ENCODE measurements at regions not wholly inside any gene's neighbourhood (a gene's known extent, or its start where the extent isn't known, plus 50 kb on each side); places are given as distances from the start of the nearest gene placed in this dataset.

DNA sequence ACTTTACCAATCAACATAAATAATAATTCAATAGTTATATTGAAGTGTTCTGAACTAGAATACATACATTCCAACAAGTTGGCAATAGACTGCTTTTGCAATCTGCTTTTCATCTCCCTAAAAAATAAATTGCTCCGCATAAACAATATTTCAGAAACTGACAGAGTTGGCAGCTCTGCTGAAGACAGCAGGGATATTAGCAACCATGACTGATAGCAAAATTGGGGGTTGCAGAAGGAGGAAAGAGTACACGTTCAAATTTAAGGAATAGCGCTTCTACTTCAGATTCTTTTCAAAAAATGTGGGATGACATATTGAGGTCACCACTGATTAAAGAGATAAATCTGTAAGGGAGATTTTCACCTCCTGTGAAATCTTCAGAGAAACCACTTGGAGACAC lies 521.2 kb downstream of the DTWD2 start:
- POLR2A ChIA-PET, result no interaction called here
- no peak overlapping the region for H2AFZ ChIP-seq (ENCODE audit: low read depth, low read length)
- H3K79me2 ChIP-seq (ENCODE audit: control insufficient read depth, insufficient read depth, low read length), result no peaks in the 10 kb centered on the region
- H3K27ac ChIP-seq (ENCODE audit: insufficient read depth, low read depth, low read length), result no peak overlapping the region
- no peak for FAIRE-seq
- no peaks in the 10 kb centered on the region for H3K9me1 ChIP-seq (replicated peaks; ENCODE audit: control insufficient read depth, extremely low read depth, insufficient read depth, low read length)
- no peak overlapping the region for H3K9ac ChIP-seq (replicated peaks; ENCODE audit: extremely low read depth, insufficient read depth, low read length)
- intact Hi-C loops (cut with micrococcal nuclease), result no loop called here
- BruUV-seq (replicated peaks), result no TSS peak
- no peaks in the 10 kb centered on the region for H3K36me3 ChIP-seq (ENCODE audit: control insufficient read depth in 2 of 2, extremely low read depth in 1 of 2, insufficient read depth in 2 of 2, low read length in 2 of 2)
- H3K9me3 ChIP-seq (replicated peaks; ENCODE audit: control insufficient read depth, insufficient read depth, low read length), result peaks cover 4% of the 10 kb centered on the region
- no peaks in the 10 kb centered on the region for H4K20me1 ChIP-seq (replicated peaks; ENCODE audit: control insufficient read depth, extremely low read depth, insufficient read depth, low read length)
- no peaks in the 10 kb centered on the region for H3K27me3 ChIP-seq (ENCODE audit: control insufficient read depth in 2 of 2, insufficient read depth in 2 of 2, low read length in 2 of 2)
- no peak overlapping the region for H3K4me3 ChIP-seq (replicated peaks in 1 of 3; ENCODE audit: insufficient read depth in 1 of 3, low read depth in 1 of 3, low read length in 3 of 3)
- CTCF ChIA-PET, result no interaction called here
- no peak for DNase-seq (ENCODE audit: low read depth, low spot score)
- no peaks in the 10 kb centered on the region for H3K4me1 ChIP-seq (ENCODE audit: control insufficient read depth, extremely low read depth, insufficient read depth, low read length)
- TF ChIP-seq MYC (IDR thresholded peaks at IDR 0.05; ENCODE audit: low read depth, low read length) (no peak), JUN (IDR thresholded peaks at IDR 0.05; ENCODE audit: borderline replicate concordance, insufficient read depth, insufficient read length, low read depth) (no peak), POLR2AphosphoS5 (IDR thresholded peaks at IDR 0.05; ENCODE audit: insufficient read depth, low read depth, low read length) (no peak), FOS (IDR thresholded peaks at IDR 0.05; ENCODE audit: borderline replicate concordance, insufficient read depth, low read length) (no peak), GATA2 (IDR thresholded peaks at IDR 0.05; ENCODE audit: insufficient read depth, insufficient read length, low read depth, low read length) (no peak)
- TF ChIP-seq, protein P1, sequence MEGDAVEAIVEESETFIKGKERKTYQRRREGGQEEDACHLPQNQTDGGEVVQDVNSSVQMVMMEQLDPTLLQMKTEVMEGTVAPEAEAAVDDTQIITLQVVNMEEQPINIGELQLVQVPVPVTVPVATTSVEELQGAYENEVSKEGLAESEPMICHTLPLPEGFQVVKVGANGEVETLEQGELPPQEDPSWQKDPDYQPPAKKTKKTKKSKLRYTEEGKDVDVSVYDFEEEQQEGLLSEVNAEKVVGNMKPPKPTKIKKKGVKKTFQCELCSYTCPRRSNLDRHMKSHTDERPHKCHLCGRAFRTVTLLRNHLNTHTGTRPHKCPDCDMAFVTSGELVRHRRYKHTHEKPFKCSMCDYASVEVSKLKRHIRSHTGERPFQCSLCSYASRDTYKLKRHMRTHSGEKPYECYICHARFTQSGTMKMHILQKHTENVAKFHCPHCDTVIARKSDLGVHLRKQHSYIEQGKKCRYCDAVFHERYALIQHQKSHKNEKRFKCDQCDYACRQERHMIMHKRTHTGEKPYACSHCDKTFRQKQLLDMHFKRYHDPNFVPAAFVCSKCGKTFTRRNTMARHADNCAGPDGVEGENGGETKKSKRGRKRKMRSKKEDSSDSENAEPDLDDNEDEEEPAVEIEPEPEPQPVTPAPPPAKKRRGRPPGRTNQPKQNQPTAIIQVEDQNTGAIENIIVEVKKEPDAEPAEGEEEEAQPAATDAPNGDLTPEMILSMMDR (IDR thresholded peaks at IDR 0.05; ENCODE audit: extremely low read depth in 1 of 2, insufficient read depth in 1 of 2, low read depth in 1 of 2, low read length in 2 of 2), result no peak
- dilution Hi-C loops (cut with MboI; ENCODE audit: extremely low pct_ligation_motif_present, low sequenced_read_pairs), result no loop called here
- H3K4me2 ChIP-seq (ENCODE audit: insufficient read depth, low read length), result no peak overlapping the region

DNA sequence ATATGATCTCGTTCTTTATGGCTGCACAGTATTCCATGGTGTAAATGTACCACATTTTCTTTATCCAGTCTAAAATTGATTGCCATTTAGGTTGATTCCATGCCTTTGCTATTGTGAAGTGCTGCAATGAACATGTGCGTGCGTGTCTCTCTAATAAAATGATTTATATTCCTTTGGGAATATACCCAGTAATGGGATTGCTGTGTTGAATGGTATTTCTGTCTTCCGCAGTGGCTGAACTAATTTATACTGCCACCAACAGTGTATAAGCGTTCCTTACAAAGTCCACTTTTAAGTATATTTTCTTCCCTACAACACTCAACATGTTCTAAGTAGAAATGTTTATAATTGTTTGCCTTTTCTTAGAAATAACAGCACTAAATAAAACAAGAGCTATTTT lies 521.9 kb downstream of the DTWD2 start:
- Histone ChIP-seq H3K4me2 (ENCODE audit: insufficient read depth, low read length) (no peak overlapping the region), H3K4me1 (ENCODE audit: control insufficient read depth, extremely low read depth, insufficient read depth, low read length) (no peaks in the 10 kb centered on the region), H3K4me3 (replicated peaks in 1 of 3; ENCODE audit: insufficient read depth in 1 of 3, low read depth in 1 of 3, low read length in 3 of 3) (no peak overlapping the region), H3K79me2 (ENCODE audit: control insufficient read depth, insufficient read depth, low read length) (no peaks in the 10 kb centered on the region), H3K9me3 (replicated peaks; ENCODE audit: control insufficient read depth, insufficient read depth, low read length) (peaks cover 4% of the 10 kb centered on the region), H4K20me1 (replicated peaks; ENCODE audit: control insufficient read depth, extremely low read depth, insufficient read depth, low read length) (no peaks in the 10 kb centered on the region), H3K27ac (ENCODE audit: insufficient read depth, low read depth, low read length) (no peak overlapping the region), H3K36me3 (ENCODE audit: control insufficient read depth in 2 of 2, extremely low read depth in 1 of 2, insufficient read depth in 2 of 2, low read length in 2 of 2) (no peaks in the 10 kb centered on the region), H2AFZ (ENCODE audit: low read depth, low read length) (no peak overlapping the region), H3K27me3 (ENCODE audit: control insufficient read depth in 2 of 2, insufficient read depth in 2 of 2, low read length in 2 of 2) (no peaks in the 10 kb centered on the region), H3K9ac (replicated peaks; ENCODE audit: extremely low read depth, insufficient read depth, low read length) (no peak overlapping the region), H3K9me1 (replicated peaks; ENCODE audit: control insufficient read depth, extremely low read depth, insufficient read depth, low read length) (no peaks in the 10 kb centered on the region)
- ChIA-PET CTCF (no interaction called here), POLR2A (no interaction called here)
- FAIRE-seq, result no peak
- dilution Hi-C loops (cut with MboI; ENCODE audit: extremely low pct_ligation_motif_present, low sequenced_read_pairs), result no loop called here
- intact Hi-C loops (cut with micrococcal nuclease), result no loop called here
- no TSS peak for BruUV-seq (replicated peaks)
- no peak for DNase-seq (ENCODE audit: low read depth, low spot score)
- TF ChIP-seq, protein P1 (IDR thresholded peaks at IDR 0.05; ENCODE audit: extremely low read depth in 1 of 2, insufficient read depth in 1 of 2, low read depth in 1 of 2, low read length in 2 of 2), result no peak
- TF ChIP-seq POLR2AphosphoS5 (IDR thresholded peaks at IDR 0.05; ENCODE audit: insufficient read depth, low read depth, low read length) (no peak), MYC (IDR thresholded peaks at IDR 0.05; ENCODE audit: low read depth, low read length) (no peak), MAX (IDR thresholded peaks at IDR 0.05; ENCODE audit: insufficient read depth, insufficient read length) (no peak), EZH2 (IDR thresholded peaks at IDR 0.05; ENCODE audit: borderline replicate concordance, low read depth, low read length, severe bottlenecking) (no peak), GATA2 (IDR thresholded peaks at IDR 0.05; ENCODE audit: insufficient read depth, insufficient read length, low read depth, low read length) (no peak), POLR2A (IDR thresholded peaks at IDR 0.05; ENCODE audit: low read depth, low read length) (no peak), FOS (IDR thresholded peaks at IDR 0.05; ENCODE audit: borderline replicate concordance, insufficient read depth, low read length) (no peak), JUN (IDR thresholded peaks at IDR 0.05; ENCODE audit: borderline replicate concordance, insufficient read depth, insufficient read length, low read depth) (no peak)
